HG02852 (cell line): ENCODE measurements at regions not wholly inside any gene's neighbourhood (a gene's known extent, or its start where the extent isn't known, plus 50 kb on each side); places are given as distances from the start of the nearest gene placed in this dataset.

ENCODE experiments used
- ATAC-seq: cut with Tn5 transposase; IDR thresholded peaks from one replicate; pipeline ENCODE4 v1.9.1; 2021; ENCODE audit warnings: mild to moderate bottlenecking, moderate library complexity; ENCODE audit not compliant: unreplicated experiment

- ATAC-seq, result no peak
Measured at GRCh38 chr20:19807946-19808330, 49.9 kb downstream of the RIN2 start.

GRCh38 chr20:19808498-19808897, 50.4 kb downstream of the RIN2 start:
- no peak for ATAC-seq

GRCh38 chr20:19809505-19809904, 51.4 kb downstream of the RIN2 start:
- no peak for ATAC-seq

GRCh38 chr20:19811231-19811630, 53.2 kb downstream of the RIN2 start:
- ATAC-seq, result no peak

GRCh38 chr20:19812056-19812455, 54.0 kb downstream of the RIN2 start:
- ATAC-seq, result no peak

GRCh38 chr20:19812696-19813095, 54.6 kb downstream of the RIN2 start:
- no peak for ATAC-seq

GRCh38 chr20:19813846-19814640, 56.0 kb downstream of the RIN2 start:
- ATAC-seq, result no peak

- no peak for ATAC-seq
Measured at GRCh38 chr20:19815553-19815991, 57.5 kb downstream of the RIN2 start.

GRCh38 chr20:19816386-19816785, 58.3 kb downstream of the RIN2 start:
- ATAC-seq, result no peak

- ATAC-seq, result no peak
Measured at GRCh38 chr20:19817017-19817416, 59.0 kb downstream of the RIN2 start.

- no peak for ATAC-seq
Measured at GRCh38 chr20:19819149-19819548, 61.1 kb downstream of the RIN2 start.

GRCh38 chr20:19820555-19821211, 62.6 kb downstream of the RIN2 start:
- ATAC-seq, result no peak

GRCh38 chr20:19821606-19822005, 63.5 kb downstream of the RIN2 start:
- ATAC-seq, result no peak

GRCh38 chr20:19823216-19823615, 65.2 kb downstream of the RIN2 start:
- ATAC-seq, result no peak

GRCh38 chr20:19823971-19824370, 65.9 kb downstream of the RIN2 start:
- no peak for ATAC-seq

GRCh38 chr20:19824861-19825260, 66.8 kb downstream of the RIN2 start:
- no peak for ATAC-seq

- ATAC-seq, result no peak
Measured at GRCh38 chr20:19826179-19826914, 68.3 kb downstream of the RIN2 start.

GRCh38 chr20:19827818-19828217, 69.8 kb downstream of the RIN2 start:
- ATAC-seq, result no peak

- ATAC-seq, result peak; percentile 85
Measured at GRCh38 chr20:19828232-19828631, 70.2 kb downstream of the RIN2 start.

- no peak for ATAC-seq
Measured at GRCh38 chr20:19830211-19830785, 72.2 kb downstream of the RIN2 start.

GRCh38 chr20:19832875-19833274, 74.8 kb downstream of the RIN2 start:
- ATAC-seq, result no peak
